Body of pancreas (tissue), 4 donors: ENCODE measurements at regions not wholly inside any gene's neighbourhood (a gene's known extent, or its start where the extent isn't known, plus 50 kb on each side); places are given as distances from the start of the nearest gene placed in this dataset.
"Not testable (repeated sequence)": the region's sequence is repeated elsewhere in the genome, so short reads cannot be mapped to it uniquely, and the experiment has no call there.

Experiments
- POLR2A ChIP-seq, 3 donors: fragments of 450-650 bp; IDR thresholded peaks; one replicate each; pipeline ENCODE4 v1.6.1; 2016; ENCODE audit warnings: antibody characterized with exemption in 3 of 3, mild to moderate bottlenecking in 2 of 3
- TF ChIP-seq, protein P1 (sequence below), 7 experiments: fragments of 450-650 bp in 4 of 7; fragments of 200-600 bp in 3 of 7; sonication (generic) in 3 of 7; IDR thresholded peaks; one replicate each; pipeline ENCODE4 v1.5.1; 2016 to 2019; ENCODE audit warnings: antibody characterized with exemption in 7 of 7

- TF ChIP-seq, protein P1, sequence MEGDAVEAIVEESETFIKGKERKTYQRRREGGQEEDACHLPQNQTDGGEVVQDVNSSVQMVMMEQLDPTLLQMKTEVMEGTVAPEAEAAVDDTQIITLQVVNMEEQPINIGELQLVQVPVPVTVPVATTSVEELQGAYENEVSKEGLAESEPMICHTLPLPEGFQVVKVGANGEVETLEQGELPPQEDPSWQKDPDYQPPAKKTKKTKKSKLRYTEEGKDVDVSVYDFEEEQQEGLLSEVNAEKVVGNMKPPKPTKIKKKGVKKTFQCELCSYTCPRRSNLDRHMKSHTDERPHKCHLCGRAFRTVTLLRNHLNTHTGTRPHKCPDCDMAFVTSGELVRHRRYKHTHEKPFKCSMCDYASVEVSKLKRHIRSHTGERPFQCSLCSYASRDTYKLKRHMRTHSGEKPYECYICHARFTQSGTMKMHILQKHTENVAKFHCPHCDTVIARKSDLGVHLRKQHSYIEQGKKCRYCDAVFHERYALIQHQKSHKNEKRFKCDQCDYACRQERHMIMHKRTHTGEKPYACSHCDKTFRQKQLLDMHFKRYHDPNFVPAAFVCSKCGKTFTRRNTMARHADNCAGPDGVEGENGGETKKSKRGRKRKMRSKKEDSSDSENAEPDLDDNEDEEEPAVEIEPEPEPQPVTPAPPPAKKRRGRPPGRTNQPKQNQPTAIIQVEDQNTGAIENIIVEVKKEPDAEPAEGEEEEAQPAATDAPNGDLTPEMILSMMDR (IDR thresholded peaks at IDR 0.05), result not testable (repeated sequence)
- not testable (repeated sequence) for TF ChIP-seq POLR2A (IDR thresholded peaks at IDR 0.05)
These were observed 51.7 kb upstream of the RBFOX2 start for GRCh38 chr22:36080281-36080680.
